K562 (cell line): ENCODE measurements at regions not wholly inside any gene's neighbourhood (a gene's known extent, or its start where the extent isn't known, plus 50 kb on each side); places are given as distances from the start of the nearest gene placed in this dataset.
"Not testable (repeated sequence)": the region's sequence is repeated elsewhere in the genome, so short reads cannot be mapped to it uniquely, and the experiment has no call there.

ENCODE experiments used
- CREB1 ChIP-seq, 2 experiments: sonication (generic) in 1 of 2; formaldehyde crosslinking in 1 of 2; IDR thresholded peaks; 2 replicates each; pipeline versions ENCODE4 v1.6.1 to v1.8.0; 2012 to 2022; ENCODE audit warnings: inconsistent platforms in 1 of 2, mild to moderate bottlenecking in 1 of 2, missing genetic modification reagents in 1 of 2, moderate library complexity in 1 of 2
- EZH2 ChIP-seq: IDR thresholded peaks from 2 replicates; pipeline ENCODE4 v1.6.1; 2012; ENCODE audit warnings: low read depth, mild to moderate bottlenecking, inconsistent platforms, low read length, borderline replicate concordance
- GATA2 ChIP-seq: sonication (generic); formaldehyde crosslinking; IDR thresholded peaks from 2 replicates; pipeline ENCODE4 v1.4.0; 2020; ENCODE audit warnings: mild to moderate bottlenecking, missing genetic modification reagents
- MEIS2 ChIP-seq: fragments of 450-650 bp; IDR thresholded peaks from 2 replicates; pipeline ENCODE4 v1.6.1; 2014; ENCODE audit warnings: mild to moderate bottlenecking; ENCODE audit not compliant: partially characterized antibody
- NCOA4 ChIP-seq: fragments of 450-650 bp; IDR thresholded peaks from 2 replicates; pipeline ENCODE4 v1.6.1; 2018; ENCODE audit warnings: mild to moderate bottlenecking; ENCODE audit not compliant: partially characterized antibody
- SOX6 ChIP-seq: fragments of 450-650 bp; IDR thresholded peaks from 2 replicates; pipeline ENCODE4 v1.6.1; 2014; ENCODE audit warnings: mild to moderate bottlenecking
- ZNF184 ChIP-seq: sonication (generic); formaldehyde crosslinking; IDR thresholded peaks from 2 replicates; pipeline ENCODE4 v1.5.0; 2020; ENCODE audit warnings: missing genetic modification reagents

DNA sequence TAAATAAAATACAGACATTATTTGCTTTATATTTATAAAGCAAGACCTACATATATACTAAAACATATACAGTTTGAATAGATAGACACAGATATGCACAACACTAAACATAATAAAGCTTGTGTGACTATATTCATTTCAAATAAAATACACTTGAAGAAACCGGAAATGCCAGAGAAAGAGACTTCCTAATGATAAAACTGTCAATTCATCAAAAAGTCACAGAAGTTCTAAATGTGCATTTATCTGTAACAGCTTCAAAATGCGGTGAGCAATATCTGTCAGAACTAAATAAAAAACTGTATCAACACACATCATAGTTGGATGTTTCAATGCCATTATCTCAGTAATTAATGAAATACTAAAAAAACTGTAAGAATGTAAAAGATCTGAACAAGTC, 60.6 kb upstream of the CTSV start:
- TF ChIP-seq EZH2; SOX6; GATA2 (CRISPR knock-in tag); ZNF184 (CRISPR knock-in tag); MEIS2; NCOA4; CREB1 (IDR thresholded peaks at IDR 0.05); CREB1 (CRISPR knock-in tag; IDR thresholded peaks at IDR 0.05): not testable (repeated sequence)
